ENCODE measurements at regions not wholly inside any gene's neighbourhood (a gene's known extent, or its start where the extent isn't known, plus 50 kb on each side); places are given as distances from the start of the nearest gene placed in this dataset.
"Not testable (repeated sequence)": the region's sequence is repeated elsewhere in the genome, so short reads cannot be mapped to it uniquely, and the experiment has no call there.

- not testable (repeated sequence) for TF ChIP-seq MAX (IDR thresholded peaks at IDR 0.05); CTCF (IDR thresholded peaks at IDR 0.05; ENCODE audit: low read depth, low read length, missing input control); RAD21 (IDR thresholded peaks at IDR 0.05); TAF1 (conservative IDR thresholded peaks at IDR 0.05); YY1 (IDR thresholded peaks at IDR 0.05); FOXA1 (IDR thresholded peaks at IDR 0.05); GABPA (IDR thresholded peaks at IDR 0.05 in 1 of 2, conservative IDR thresholded peaks at IDR 0.05 in 1 of 2)
These were observed 221.6 kb upstream of the PLGLB2 start for GRCh38 chr2:87526258-87526657.
